Liver (tissue), 8 donors: ENCODE measurements at regions not wholly inside any gene's neighbourhood (a gene's known extent, or its start where the extent isn't known, plus 50 kb on each side); places are given as distances from the start of the nearest gene placed in this dataset.

Source experiments
- DNase-seq: peaks from one replicate; pipeline ENCODE4 v3.0.0-alpha.2; 2017; ENCODE audit warnings: low spot score
- H3K27ac ChIP-seq, 2 donors: one replicate each; pipeline ENCODE4 v1.7.0; 2013; ENCODE audit warnings: inconsistent platforms in 2 of 2, low read length in 2 of 2, control low read depth in 1 of 2, low read depth in 1 of 2, mild to moderate bottlenecking in 1 of 2
- H3K27me3 ChIP-seq, 4 donors: one replicate each; pipeline versions ENCODE4 v1.6.1 to v1.7.0; 2013; ENCODE audit warnings: low read length in 3 of 4, inconsistent platforms in 1 of 4, mild to moderate bottlenecking in 1 of 4, moderate library complexity in 1 of 4; ENCODE audit not compliant: control insufficient read depth in 4 of 4, insufficient read depth in 4 of 4
- H3K36me3 ChIP-seq, 4 donors: one replicate each; pipeline versions ENCODE4 v1.6.1 to v1.7.0; 2013; ENCODE audit warnings: low read length in 3 of 4, mild to moderate bottlenecking in 3 of 4, low read depth in 1 of 4, moderate library complexity in 1 of 4; ENCODE audit not compliant: control insufficient read depth in 4 of 4, insufficient read depth in 3 of 4
- H3K4me1 ChIP-seq, 4 donors: one replicate each; pipeline versions ENCODE4 v1.6.1 to v1.7.0; 2013; ENCODE audit warnings: low read length in 3 of 4, mild to moderate bottlenecking in 3 of 4, moderate library complexity in 1 of 4; ENCODE audit not compliant: control insufficient read depth in 4 of 4, insufficient read depth in 4 of 4
- H3K4me3 ChIP-seq, 3 donors: one replicate each; pipeline versions ENCODE4 v1.6.1 to v1.7.0; 2013; ENCODE audit warnings: low read length in 3 of 3, control low read depth in 1 of 3, low read depth in 1 of 3, mild to moderate bottlenecking in 1 of 3
- H3K9ac ChIP-seq, 2 donors: one replicate each; pipeline ENCODE4 v1.7.0; 2013; ENCODE audit warnings: low read length in 2 of 2, mild to moderate bottlenecking in 2 of 2, moderate library complexity in 2 of 2, control low read depth in 1 of 2, low read depth in 1 of 2
- H3K9me3 ChIP-seq, 4 donors: one replicate each; pipeline versions ENCODE4 v1.6.1 to v1.7.0; 2013; ENCODE audit warnings: low read length in 3 of 4; ENCODE audit not compliant: control insufficient read depth in 4 of 4
- ATF3 ChIP-seq: IDR thresholded peaks from 2 replicates; pipeline ENCODE4 v1.6.1; 2016; ENCODE audit warnings: antibody characterized with exemption
- CTCF ChIP-seq: fragments of 150-350 bp; IDR thresholded peaks from 2 replicates; pipeline ENCODE4 v1.5.1; 2017; ENCODE audit warnings: improper control_type of control experiment, low read depth, low read length; ENCODE audit not compliant: missing input control
- EGR1 ChIP-seq, 2 donors: IDR thresholded peaks; 2 replicates each; pipeline ENCODE4 v1.6.1; 2016 to 2018; ENCODE audit warnings: antibody characterized with exemption in 2 of 2, low read depth in 2 of 2
- FOXA1 ChIP-seq: IDR thresholded peaks from 2 replicates; pipeline ENCODE4 v1.6.1; 2016; ENCODE audit warnings: antibody characterized with exemption
- FOXA2 ChIP-seq: IDR thresholded peaks from 2 replicates; pipeline ENCODE4 v1.6.1; 2016; ENCODE audit warnings: antibody characterized with exemption
- GABPA ChIP-seq, 2 donors: IDR thresholded peaks in 1 of 2; conservative IDR thresholded peaks in 1 of 2; 2 replicates each; pipeline ENCODE4 v1.6.1; 2016; ENCODE audit warnings: antibody characterized with exemption in 2 of 2, mild to moderate bottlenecking in 1 of 2, moderate library complexity in 1 of 2
- HNF4A ChIP-seq, 2 donors: conservative IDR thresholded peaks; 2 replicates each; pipeline ENCODE4 v1.6.1; 2016; ENCODE audit warnings: antibody characterized with exemption in 2 of 2, mild to moderate bottlenecking in 2 of 2
- HNF4G ChIP-seq: IDR thresholded peaks from 2 replicates; pipeline ENCODE4 v1.6.1; 2016; ENCODE audit warnings: antibody characterized with exemption
- JUND ChIP-seq, 2 donors: IDR thresholded peaks; 2 replicates each; pipeline ENCODE4 v1.6.1; 2016; ENCODE audit warnings: antibody characterized with exemption in 2 of 2
- MAX ChIP-seq: IDR thresholded peaks from 2 replicates; pipeline ENCODE4 v1.6.1; 2016; ENCODE audit warnings: antibody characterized with exemption
- NR2F2 ChIP-seq: IDR thresholded peaks from 2 replicates; pipeline ENCODE4 v1.6.1; 2016; ENCODE audit warnings: antibody characterized with exemption
- RAD21 ChIP-seq, 2 donors: IDR thresholded peaks; 2 replicates each; pipeline ENCODE4 v1.6.1; 2016; ENCODE audit warnings: antibody characterized with exemption in 2 of 2, mild to moderate bottlenecking in 2 of 2
- REST ChIP-seq: IDR thresholded peaks from 2 replicates; pipeline ENCODE4 v1.6.1; 2016; ENCODE audit warnings: antibody characterized with exemption, mild to moderate bottlenecking
- RXRA ChIP-seq, 2 donors: IDR thresholded peaks; 2 replicates each; pipeline ENCODE4 v1.6.1; 2017 to 2018; ENCODE audit warnings: antibody characterized with exemption in 2 of 2, mild to moderate bottlenecking in 1 of 2
- SP1 ChIP-seq: IDR thresholded peaks from 2 replicates; pipeline ENCODE4 v1.6.1; 2018; ENCODE audit warnings: antibody characterized with exemption, mild to moderate bottlenecking
- TAF1 ChIP-seq: conservative IDR thresholded peaks from 2 replicates; pipeline ENCODE4 v1.6.1; 2016; ENCODE audit warnings: antibody characterized with exemption, mild to moderate bottlenecking
- YY1 ChIP-seq: IDR thresholded peaks from 2 replicates; pipeline ENCODE4 v1.6.1; 2016; ENCODE audit warnings: antibody characterized with exemption, mild to moderate bottlenecking
- ZBTB33 ChIP-seq: IDR thresholded peaks from 2 replicates; pipeline ENCODE4 v1.6.1; 2016; ENCODE audit warnings: antibody characterized with exemption
- WGBS: extraction: QIAGEN DNeasy Blood & Tissue Kit; methylation state at CpG from one replicate; pipeline ENCODE4 v1.1.7; 2013; 5-methylcytosine and 5-hydroxymethylcytosine counted together
- donor health status: healthy.
- donor health status: healthy.
- donor health status: healthy.
- donor health status: healthy.
- donor health status: healthy.

GRCh38 chr14:85037411-85037810 lies 492.5 kb upstream of the FLRT2 start (continued):
- no peak for TF ChIP-seq REST
- TF ChIP-seq JUND (IDR thresholded peaks at IDR 0.05) = no peak

- Histone ChIP-seq H3K9me3 (no peaks in the 10 kb centered on the region), H3K4me3 (no peak overlapping the region), H3K36me3 (no peaks in the 10 kb centered on the region), H3K27ac (no peak overlapping the region), H3K4me1 (no peaks in the 10 kb centered on the region), H3K27me3 (no peaks in the 10 kb centered on the region), H3K9ac (no peak overlapping the region)
- no peak for TF ChIP-seq RXRA (IDR thresholded peaks at IDR 0.05)
- no peak for TF ChIP-seq NR2F2
- TF ChIP-seq EGR1 (IDR thresholded peaks at IDR 0.05; ENCODE audit: low read depth in 2 of 2) = no peak
- TF ChIP-seq CTCF = no peak
- TF ChIP-seq RAD21 (IDR thresholded peaks at IDR 0.05) = no peak
- TF ChIP-seq FOXA2 = no peak
- TF ChIP-seq MAX = no peak
- no peak for TF ChIP-seq ZBTB33
- no peak for TF ChIP-seq JUND (IDR thresholded peaks at IDR 0.05)
- TF ChIP-seq FOXA1 = no peak
- TF ChIP-seq HNF4A (conservative IDR thresholded peaks at IDR 0.05) = no peak
- no peak for TF ChIP-seq SP1
- TF ChIP-seq GABPA (IDR thresholded peaks at IDR 0.05 in 1 of 2, conservative IDR thresholded peaks at IDR 0.05 in 1 of 2) = no peak
- TF ChIP-seq ATF3 = no peak
- no peak for TF ChIP-seq TAF1
- no peak for TF ChIP-seq HNF4G
- no peak for TF ChIP-seq REST
- TF ChIP-seq YY1 = no peak
- no peak for DNase-seq
- WGBS = 81% methylated on average over 7 of the region's 7 CpGs
These were observed 491.2 kb upstream of the FLRT2 start for GRCh38 chr14:85038526-85039352.
